ENCODE measurements at regions not wholly inside any gene's neighbourhood (a gene's known extent, or its start where the extent isn't known, plus 50 kb on each side); places are given as distances from the start of the nearest gene placed in this dataset.

DNA sequence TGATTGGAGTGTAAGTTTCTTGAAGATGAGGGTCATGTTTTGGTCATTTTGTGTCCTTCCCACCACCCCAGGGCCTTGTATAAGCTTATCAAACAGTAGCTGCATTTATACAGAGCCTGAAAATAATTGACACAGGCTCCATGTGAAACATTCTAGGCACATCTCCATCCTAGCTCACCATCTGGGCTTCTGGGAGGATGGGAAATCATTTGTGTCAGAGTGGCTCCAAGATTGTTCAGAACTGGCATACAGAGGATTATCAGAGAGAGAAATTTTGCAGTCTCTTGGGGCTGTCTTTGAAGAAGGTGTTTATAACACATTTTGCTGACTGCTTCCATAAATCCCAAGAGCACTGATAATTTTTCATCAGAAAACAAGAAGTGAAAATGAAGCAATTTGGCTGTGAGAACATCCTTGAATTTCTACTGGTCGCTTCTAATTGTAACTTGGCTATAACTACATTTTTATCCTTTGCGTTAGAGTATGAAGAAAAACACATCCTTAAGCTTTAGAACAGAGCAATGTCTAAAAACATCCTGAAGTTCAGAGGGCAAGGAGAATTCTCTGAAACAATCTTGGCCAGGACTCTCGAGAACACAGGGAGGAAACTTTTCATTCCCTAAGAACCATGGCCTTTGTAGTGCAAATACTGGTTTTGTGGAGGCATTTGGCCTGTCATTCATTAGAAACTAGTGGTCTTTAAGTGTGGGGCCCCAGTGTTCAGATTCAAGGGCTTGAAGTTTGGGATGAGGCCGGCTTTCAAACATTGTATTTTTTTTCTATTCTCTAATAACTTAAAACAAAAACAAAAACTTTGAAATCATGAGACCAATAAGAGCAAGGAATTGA is 151.1 kb downstream of the DACT1 start (continued):
- TF ChIP-seq HDAC6 (IDR thresholded peaks at IDR 0.05; ENCODE audit: low read depth, low read length) (no peak), EP300 (IDR thresholded peaks at IDR 0.05; ENCODE audit: borderline replicate concordance in 1 of 2, low read depth in 2 of 2, low read length in 2 of 2) (no peak)
